ENCODE measurements at regions not wholly inside any gene's neighbourhood (a gene's known extent, or its start where the extent isn't known, plus 50 kb on each side); places are given as distances from the start of the nearest gene placed in this dataset.

- in situ Hi-C loops (cut with HindIII; ENCODE audit: low pct_ligation_motif_present, low pct_unique_long_range_greater_than_20kb, low sequenced_read_pairs), result no loop called here
- no peak for DNase-seq
These were observed 96.7 kb downstream of the SLIT2 start for GRCh38 chr4:20348411-20348810.

GRCh38 chr4:20351360-20352162 lies 99.9 kb downstream of the SLIT2 start:
- in situ Hi-C loops (cut with HindIII; ENCODE audit: low pct_ligation_motif_present, low pct_unique_long_range_greater_than_20kb, low sequenced_read_pairs), result no loop called here
- no peak for DNase-seq

- DNase-seq, result no peak
- in situ Hi-C loops (cut with HindIII; ENCODE audit: low pct_ligation_motif_present, low pct_unique_long_range_greater_than_20kb, low sequenced_read_pairs), result no loop called here
These were observed 100.4 kb downstream of the SLIT2 start for GRCh38 chr4:20352163-20352431.

- DNase-seq, result no peak
- in situ Hi-C loops (cut with HindIII; ENCODE audit: low pct_ligation_motif_present, low pct_unique_long_range_greater_than_20kb, low sequenced_read_pairs), result no loop called here
These were observed 101.9 kb downstream of the SLIT2 start for GRCh38 chr4:20353646-20354045.

GRCh38 chr4:20354120-20354519 lies 102.4 kb downstream of the SLIT2 start:
- in situ Hi-C loops (cut with HindIII; ENCODE audit: low pct_ligation_motif_present, low pct_unique_long_range_greater_than_20kb, low sequenced_read_pairs), result no loop called here
- peak; percentile 9 for DNase-seq

- in situ Hi-C loops (cut with HindIII; ENCODE audit: low pct_ligation_motif_present, low pct_unique_long_range_greater_than_20kb, low sequenced_read_pairs), result no loop called here
- peak; percentile 63 for DNase-seq
These were observed 104.9 kb downstream of the SLIT2 start for GRCh38 chr4:20356565-20356964.

- in situ Hi-C loops (cut with HindIII; ENCODE audit: low pct_ligation_motif_present, low pct_unique_long_range_greater_than_20kb, low sequenced_read_pairs), result no loop called here
- no peak for DNase-seq
These were observed 106.4 kb downstream of the SLIT2 start for GRCh38 chr4:20358110-20358509.

GRCh38 chr4:20359692-20360091 lies 108.0 kb downstream of the SLIT2 start:
- no peak for DNase-seq
- in situ Hi-C loops (cut with HindIII; ENCODE audit: low pct_ligation_motif_present, low pct_unique_long_range_greater_than_20kb, low sequenced_read_pairs), result no loop called here

- in situ Hi-C loops (cut with HindIII; ENCODE audit: low pct_ligation_motif_present, low pct_unique_long_range_greater_than_20kb, low sequenced_read_pairs), result no loop called here
- no peak for DNase-seq
These were observed 110.4 kb downstream of the SLIT2 start for GRCh38 chr4:20362148-20362547.

- DNase-seq, result no peak
- in situ Hi-C loops (cut with HindIII; ENCODE audit: low pct_ligation_motif_present, low pct_unique_long_range_greater_than_20kb, low sequenced_read_pairs), result no loop called here
These were observed 113.3 kb downstream of the SLIT2 start for GRCh38 chr4:20364969-20365368.

- DNase-seq, result no peak
- in situ Hi-C loops (cut with HindIII; ENCODE audit: low pct_ligation_motif_present, low pct_unique_long_range_greater_than_20kb, low sequenced_read_pairs), result no loop called here
These were observed 115.7 kb downstream of the SLIT2 start for GRCh38 chr4:20367446-20367845.

GRCh38 chr4:20368926-20369325 lies 117.2 kb downstream of the SLIT2 start:
- DNase-seq, result no peak
- in situ Hi-C loops (cut with HindIII; ENCODE audit: low pct_ligation_motif_present, low pct_unique_long_range_greater_than_20kb, low sequenced_read_pairs), result no loop called here

GRCh38 chr4:20370274-20370673 lies 118.6 kb downstream of the SLIT2 start:
- in situ Hi-C loops (cut with HindIII; ENCODE audit: low pct_ligation_motif_present, low pct_unique_long_range_greater_than_20kb, low sequenced_read_pairs), result no loop called here

GRCh38 chr4:20376070-20376469 lies 124.4 kb downstream of the SLIT2 start:
- in situ Hi-C loops (cut with HindIII; ENCODE audit: low pct_ligation_motif_present, low pct_unique_long_range_greater_than_20kb, low sequenced_read_pairs), result no loop called here
- no peak for DNase-seq

More at GRCh38 chr4:20370274-20370673, 118.6 kb downstream of the SLIT2 start:
- no peak for DNase-seq

- in situ Hi-C loops (cut with HindIII; ENCODE audit: low pct_ligation_motif_present, low pct_unique_long_range_greater_than_20kb, low sequenced_read_pairs), result no loop called here
- DNase-seq, result no peak
These were observed 126.5 kb downstream of the SLIT2 start for GRCh38 chr4:20378181-20378580.

- no peak for DNase-seq
- in situ Hi-C loops (cut with HindIII; ENCODE audit: low pct_ligation_motif_present, low pct_unique_long_range_greater_than_20kb, low sequenced_read_pairs), result no loop called here
These were observed 129.3 kb downstream of the SLIT2 start for GRCh38 chr4:20381005-20381404.

- DNase-seq, result no peak
- in situ Hi-C loops (cut with HindIII; ENCODE audit: low pct_ligation_motif_present, low pct_unique_long_range_greater_than_20kb, low sequenced_read_pairs), result no loop called here
These were observed 131.6 kb downstream of the SLIT2 start for GRCh38 chr4:20383283-20383682.

- no peak for DNase-seq
- in situ Hi-C loops (cut with HindIII; ENCODE audit: low pct_ligation_motif_present, low pct_unique_long_range_greater_than_20kb, low sequenced_read_pairs), result no loop called here
These were observed 132.3 kb downstream of the SLIT2 start for GRCh38 chr4:20383969-20384368.

- no peak for DNase-seq
- in situ Hi-C loops (cut with HindIII; ENCODE audit: low pct_ligation_motif_present, low pct_unique_long_range_greater_than_20kb, low sequenced_read_pairs), result no loop called here
These were observed 132.8 kb downstream of the SLIT2 start for GRCh38 chr4:20384456-20384855.

GRCh38 chr4:20386001-20386740 lies 134.5 kb downstream of the SLIT2 start:
- DNase-seq, result no peak
- in situ Hi-C loops (cut with HindIII; ENCODE audit: low pct_ligation_motif_present, low pct_unique_long_range_greater_than_20kb, low sequenced_read_pairs), result no loop called here
